HS-5 (cell line): ENCODE measurements at regions not wholly inside any gene's neighbourhood (a gene's known extent, or its start where the extent isn't known, plus 50 kb on each side); places are given as distances from the start of the nearest gene placed in this dataset.

Experiments
- DNase-seq: peaks from one replicate; pipeline ENCODE4 v3.0.0-alpha.2; 2012; ENCODE audit warnings: low read depth

DNA sequence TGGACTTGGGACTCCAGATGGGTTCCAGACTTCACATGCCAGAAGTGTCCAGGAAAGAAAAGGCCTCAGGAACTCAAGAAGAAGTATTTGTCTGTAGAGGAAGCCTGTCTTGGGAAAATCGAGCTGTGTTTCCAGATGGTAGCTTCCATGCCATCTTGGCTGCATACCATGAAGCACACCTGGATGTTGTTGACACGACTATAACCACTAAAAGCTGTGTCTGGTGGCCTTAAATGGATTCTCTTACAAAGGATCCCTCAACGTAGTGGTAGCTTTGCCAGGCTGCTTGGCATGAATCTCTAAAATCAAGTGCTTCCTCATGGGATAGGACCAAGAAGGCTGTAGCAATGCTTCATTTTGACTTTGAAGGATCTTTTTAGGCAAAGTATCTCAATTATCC lies 313.4 kb upstream of the BOD1L1 start:
- DNase-seq: no peak

GRCh38 chr4:13942977-13943376 lies 315.5 kb upstream of the BOD1L1 start:
- DNase-seq: no peak

DNA sequence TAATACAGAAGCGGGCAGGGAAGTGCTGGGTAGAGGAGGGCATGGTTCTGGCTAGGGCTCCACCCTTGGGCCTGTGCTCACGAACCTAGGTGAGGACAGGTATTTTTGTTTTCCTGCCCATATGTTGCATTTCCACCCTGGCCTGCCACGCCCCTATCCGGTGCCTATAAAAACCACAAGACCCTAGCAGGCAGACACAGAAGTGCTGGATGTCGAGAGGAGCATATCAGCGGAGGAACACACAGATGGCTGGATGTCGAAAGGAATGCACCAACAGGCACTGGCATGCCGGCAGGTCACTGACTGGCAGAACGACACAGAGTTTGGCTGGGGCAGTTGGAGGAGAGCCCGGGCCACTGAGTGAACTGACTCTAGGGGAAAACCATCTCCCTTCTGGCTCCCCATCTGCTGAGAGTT lies 316.6 kb upstream of the BOD1L1 start:
- no peak for DNase-seq

DNA sequence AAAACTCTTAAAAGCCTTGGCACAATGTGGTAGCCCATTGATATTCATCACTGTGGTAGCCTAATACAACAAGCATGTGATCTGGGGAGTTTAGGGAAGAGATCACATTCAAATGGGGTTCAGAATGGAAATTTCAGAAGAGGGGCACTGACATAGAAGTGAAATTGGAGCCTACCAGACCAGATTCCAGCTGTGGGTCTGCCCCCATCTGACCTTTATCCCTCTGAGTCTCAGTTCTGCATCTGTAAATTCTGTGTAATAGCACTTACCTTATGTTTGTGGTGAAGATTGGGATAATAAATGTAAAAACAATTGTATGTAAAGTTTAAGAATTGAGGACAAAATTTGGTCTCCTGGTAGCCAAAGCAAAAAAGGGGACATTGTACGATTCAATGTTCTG lies 320.4 kb upstream of the BOD1L1 start:
- DNase-seq: no peak

DNA sequence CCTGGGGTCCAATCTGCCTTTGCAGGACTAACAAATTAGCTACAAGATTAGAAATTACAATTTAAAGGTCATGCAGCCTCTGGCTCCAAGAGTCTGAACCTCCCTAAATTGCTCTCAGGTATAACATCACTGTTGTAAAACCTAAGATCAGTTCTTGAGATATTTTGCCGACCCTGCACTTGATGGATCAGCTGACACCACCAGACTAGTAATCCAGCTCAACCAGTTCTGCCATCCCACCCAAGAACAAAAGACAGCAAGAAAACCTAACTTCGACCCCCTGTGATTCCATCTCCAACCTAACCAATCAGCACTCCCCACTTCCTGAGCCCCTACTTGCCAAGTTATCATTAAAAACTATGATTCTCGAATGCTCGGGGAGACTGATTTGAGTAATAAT lies 323.0 kb upstream of the BOD1L1 start:
- no peak for DNase-seq

GRCh38 chr4:13953083-13953482 lies 325.6 kb upstream of the BOD1L1 start:
- no peak for DNase-seq

- no peak for DNase-seq
Measured at GRCh38 chr4:13955551-13955950, 328.0 kb upstream of the BOD1L1 start.

DNA sequence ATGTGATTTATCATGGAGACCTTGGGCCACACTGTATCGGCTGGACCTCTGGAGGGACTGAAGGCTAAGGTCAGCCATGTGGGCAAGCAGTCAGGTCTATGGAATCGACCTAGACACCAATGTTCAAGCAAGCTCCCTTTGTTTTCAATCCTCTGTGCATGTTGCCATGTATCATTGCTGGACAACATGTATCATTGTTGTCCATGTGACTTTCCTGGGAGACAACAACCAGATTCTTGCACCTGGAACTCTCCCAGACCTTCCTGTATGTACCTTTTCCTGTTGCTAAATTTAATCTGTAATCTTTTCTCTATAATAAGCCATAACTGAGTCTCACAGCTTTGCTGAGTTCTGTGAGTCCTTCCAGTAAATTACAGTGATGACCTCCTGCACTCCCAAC lies 329.4 kb upstream of the BOD1L1 start:
- DNase-seq: no peak

DNA sequence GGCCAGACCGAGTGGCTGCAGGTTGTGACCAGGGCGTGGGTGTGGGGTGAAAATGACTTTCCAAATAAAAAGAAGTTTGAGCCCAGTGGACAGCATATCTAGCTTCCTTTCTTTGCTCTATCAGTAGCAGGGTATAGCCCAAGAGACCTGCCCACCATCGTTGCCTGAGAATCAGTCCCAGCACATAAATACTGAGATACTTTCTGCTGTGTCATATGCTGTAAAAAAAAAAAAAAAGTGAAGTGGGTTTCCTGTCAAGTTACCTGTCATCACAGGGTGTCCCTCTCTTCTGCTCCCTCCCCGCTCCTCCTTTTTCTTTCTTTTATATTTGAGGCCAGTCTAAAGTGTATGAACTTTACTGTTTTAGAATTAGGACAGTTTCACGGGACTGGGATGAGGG lies 330.3 kb upstream of the BOD1L1 start:
- no peak for DNase-seq

DNA sequence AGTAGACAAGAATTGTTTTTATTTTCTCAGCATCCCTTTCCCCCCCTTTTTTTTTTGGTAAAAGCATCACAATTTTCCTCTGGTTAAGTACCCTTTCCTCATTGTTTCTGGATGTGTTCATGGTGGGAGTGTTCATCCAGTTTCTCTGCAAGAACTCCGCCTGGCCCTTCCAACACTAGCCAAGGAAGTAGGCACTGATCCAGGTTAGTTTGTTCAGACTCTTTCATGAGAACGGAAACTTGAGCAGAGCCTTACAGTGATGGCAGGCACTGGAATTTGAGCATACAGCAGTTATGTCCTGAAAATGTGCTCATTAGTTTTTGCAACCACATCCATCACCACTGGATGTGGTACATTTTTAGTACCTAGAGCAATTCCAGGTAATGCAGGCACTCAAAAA lies 336.1 kb upstream of the BOD1L1 start:
- no peak for DNase-seq

DNA sequence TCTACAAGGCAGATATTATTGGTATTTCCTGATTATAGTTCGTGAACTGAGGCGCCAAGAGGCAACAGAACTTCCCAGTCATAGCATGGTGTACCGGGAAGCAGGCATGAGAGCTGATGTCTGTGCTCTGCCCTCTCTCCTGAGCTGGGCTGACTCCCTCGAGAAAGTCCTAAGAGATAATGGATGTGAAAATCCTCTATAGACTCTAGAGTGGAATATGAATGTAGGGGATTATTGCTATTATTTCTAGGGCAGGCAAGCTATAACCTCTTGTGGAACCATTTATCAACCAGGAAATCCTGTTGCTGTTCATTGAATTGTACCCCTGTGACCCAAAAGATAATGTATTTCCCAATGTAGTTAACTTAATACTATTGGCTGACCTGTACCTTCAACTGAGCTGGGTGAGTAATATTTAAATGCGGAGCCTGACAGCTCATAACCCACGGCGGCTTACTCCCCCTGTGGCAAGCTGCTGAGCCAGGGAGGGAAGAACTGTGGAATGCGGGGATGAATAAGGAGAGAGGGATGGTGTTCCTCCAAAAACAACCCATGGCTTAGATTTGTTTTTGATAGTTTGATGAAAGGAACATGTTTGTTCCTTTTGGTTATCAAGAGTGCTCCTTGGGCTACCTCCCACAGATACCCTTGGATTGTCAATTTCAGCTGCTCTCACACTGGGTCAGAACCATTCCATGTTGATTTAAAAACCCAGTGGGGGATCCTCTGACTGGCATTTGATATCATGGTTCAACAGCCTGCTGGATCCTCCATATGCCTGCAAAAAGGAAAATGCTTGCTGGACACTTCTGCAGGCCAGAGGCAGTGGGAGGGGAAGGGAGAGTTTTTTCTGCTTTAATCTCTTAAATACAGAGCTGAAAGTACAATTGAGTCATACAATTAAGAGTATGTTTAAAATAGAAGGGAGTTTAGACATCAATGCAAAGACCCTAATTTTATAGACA lies 339.0 kb upstream of the BOD1L1 start:
- peak; percentile 72 for DNase-seq

DNA sequence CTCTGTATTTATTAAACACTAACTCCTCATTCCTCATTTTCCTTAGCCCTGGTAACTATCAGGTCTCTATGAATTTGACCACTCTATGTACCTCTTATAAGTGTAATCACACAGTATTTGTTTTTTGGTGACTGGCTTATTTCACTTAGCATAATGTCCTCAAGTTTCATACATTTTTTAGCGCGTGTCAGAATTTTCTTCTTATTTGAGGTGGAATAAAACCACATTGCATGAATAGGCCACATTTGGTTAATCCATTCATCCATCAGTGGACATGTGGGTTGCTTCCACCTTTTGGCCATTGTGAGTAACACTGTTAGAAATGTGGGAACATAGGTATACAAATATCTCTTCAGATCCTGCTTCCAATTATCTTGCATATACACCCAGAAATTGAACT lies 341.2 kb upstream of the BOD1L1 start:
- DNase-seq: peak; percentile 22

- no peak for DNase-seq
Measured at GRCh38 chr4:13970349-13970748, 342.8 kb upstream of the BOD1L1 start.

DNA sequence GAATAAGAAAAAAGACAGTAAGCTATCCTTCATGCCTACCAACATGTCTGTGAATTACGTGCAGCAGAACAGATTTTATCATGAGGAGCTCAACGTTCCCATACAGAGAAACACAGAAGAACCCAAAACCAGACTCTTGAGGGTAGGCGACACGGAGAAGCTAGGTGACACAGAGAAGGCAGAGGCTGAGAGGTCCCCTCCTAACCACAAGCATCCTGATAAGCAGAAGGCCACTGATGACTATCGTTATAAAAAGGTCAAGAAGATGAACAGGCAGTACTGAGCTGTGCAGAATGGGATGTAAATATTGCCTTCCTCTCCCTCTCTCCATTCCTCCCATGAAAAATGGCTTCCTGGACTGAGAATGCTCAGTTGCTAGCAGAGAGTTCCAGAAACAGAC lies 350.2 kb upstream of the BOD1L1 start:
- DNase-seq: no peak

GRCh38 chr4:13980317-13981310 lies 353.1 kb upstream of the BOD1L1 start:
- peak; percentile 85 for DNase-seq

DNA sequence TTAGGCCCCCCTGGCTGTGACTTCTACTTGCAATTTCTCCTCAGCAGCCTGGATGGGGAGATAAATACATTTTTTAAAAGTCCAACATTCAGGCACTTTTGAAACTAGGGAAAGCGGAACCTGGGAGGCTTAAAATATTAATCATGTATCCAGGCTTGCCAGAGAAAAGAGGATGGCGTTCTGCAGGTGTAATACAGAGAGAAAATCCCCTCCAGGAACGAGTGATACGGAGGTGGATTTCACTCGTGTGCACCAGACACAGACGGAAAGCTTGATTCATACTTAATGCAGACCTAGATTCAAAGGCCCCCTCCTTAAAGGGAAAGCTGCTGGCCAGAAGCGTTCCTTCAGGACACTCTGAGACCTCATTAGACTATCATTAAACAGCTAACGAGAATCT lies 354.0 kb upstream of the BOD1L1 start:
- no peak for DNase-seq

DNA sequence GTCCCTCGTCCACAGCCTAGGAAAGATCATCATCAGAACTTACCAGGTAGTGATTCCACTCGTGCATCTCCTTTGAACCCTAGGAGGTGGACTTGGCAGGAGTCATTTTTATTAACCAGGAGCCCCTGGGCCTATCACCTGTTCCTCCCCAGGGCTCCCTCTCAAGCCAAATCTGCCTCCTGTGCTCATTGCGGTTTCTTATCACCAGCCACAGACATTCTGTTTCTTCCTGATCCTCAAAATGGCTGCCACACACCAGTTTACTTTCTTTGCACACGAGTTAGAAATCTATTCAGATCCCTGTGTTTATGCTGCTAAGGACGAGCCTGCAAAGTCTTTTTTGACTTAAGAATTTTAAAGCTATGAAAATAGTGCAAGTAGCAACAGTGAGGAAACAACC lies 354.5 kb upstream of the BOD1L1 start:
- no peak for DNase-seq

DNA sequence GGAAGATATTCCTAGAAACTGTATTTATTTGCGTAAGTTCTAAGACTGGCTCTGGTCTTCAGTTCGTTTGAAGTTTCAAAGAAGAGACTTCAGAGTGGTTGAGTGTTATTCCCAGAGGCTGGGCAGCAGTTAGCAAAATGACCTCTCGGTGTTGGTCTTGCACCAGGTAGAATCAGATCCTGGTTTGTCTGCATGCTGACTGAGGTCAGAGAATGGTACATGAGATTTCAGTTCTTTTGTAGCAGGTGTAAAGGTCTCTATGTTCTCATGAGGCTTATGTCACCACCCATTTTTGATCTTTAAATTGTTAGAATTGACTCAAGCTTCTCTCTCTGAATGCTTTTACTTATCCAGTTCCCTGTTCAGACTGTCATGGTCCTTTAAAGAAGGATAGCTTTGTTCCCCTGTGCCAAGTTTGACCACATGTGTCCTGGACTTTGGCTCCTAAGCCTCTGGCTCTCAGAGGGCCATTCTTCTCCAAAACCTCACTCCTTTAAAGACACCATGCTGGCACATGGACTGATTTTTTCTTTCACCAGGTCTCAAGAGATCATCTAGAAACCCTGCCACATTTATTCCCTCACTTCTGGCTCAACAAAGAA lies 355.8 kb upstream of the BOD1L1 start:
- DNase-seq: no peak

- no peak for DNase-seq
Measured at GRCh38 chr4:13984991-13985800, 357.7 kb upstream of the BOD1L1 start.

GRCh38 chr4:13985837-13986236 lies 358.3 kb upstream of the BOD1L1 start:
- DNase-seq: no peak

DNA sequence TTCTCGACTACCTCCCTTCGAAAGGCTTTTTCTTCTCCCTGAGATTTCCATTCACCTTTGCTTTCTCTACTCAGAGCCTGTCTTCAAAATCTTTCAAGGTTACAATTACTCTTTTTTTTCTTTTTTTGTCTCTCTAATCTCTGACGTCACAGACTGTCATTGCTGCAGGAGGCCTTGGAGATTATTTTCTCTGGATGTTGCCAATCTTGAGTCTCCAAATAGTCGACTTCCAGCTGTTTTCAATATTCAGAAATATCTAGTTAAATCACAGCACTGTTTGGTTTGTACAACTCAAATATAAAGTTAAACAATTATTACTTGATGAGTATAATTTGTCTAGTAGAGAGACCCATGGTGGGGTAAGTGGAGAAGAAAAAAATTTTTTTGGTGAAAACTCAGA lies 359.0 kb upstream of the BOD1L1 start:
- no peak for DNase-seq
